SK-N-SH treated with all-trans-retinoic acid at 6 μM for 48 hours (cell line): ENCODE measurements at regions not wholly inside any gene's neighbourhood (a gene's known extent, or its start where the extent isn't known, plus 50 kb on each side); places are given as distances from the start of the nearest gene placed in this dataset.

Experiments used
- ATAC-seq: fragments of 200-7000 bp; cut with Tn5 transposase; 3 replicates; pipeline ENCODE4 v1.9.1; 2020; ENCODE audit warnings: mild to moderate bottlenecking, moderate library complexity
- ARNTL ChIP-seq: fragments of 450-650 bp; formaldehyde crosslinking; IDR thresholded peaks from 2 replicates; pipeline ENCODE4 v1.5.0; 2020; ENCODE audit warnings: low read depth, mild to moderate bottlenecking, moderate library complexity, borderline replicate concordance
- BACH2 ChIP-seq: fragments of 250-450 bp; sonication (Bioruptor Pico); IDR thresholded peaks from 2 replicates; pipeline ENCODE4 v1.9.0; 2021; ENCODE audit warnings: mild to moderate bottlenecking, borderline replicate concordance
- CREB5 ChIP-seq: fragments of 250-450 bp; sonication (Bioruptor Pico); IDR thresholded peaks from 2 replicates; pipeline ENCODE4 v1.5.1; 2020; ENCODE audit warnings: low read depth, mild to moderate bottlenecking, moderate library complexity
- CSDC2 ChIP-seq: fragments of 250-450 bp; sonication (Bioruptor Pico); IDR thresholded peaks from 2 replicates; pipeline ENCODE4 v1.5.0; 2020; ENCODE audit warnings: mild to moderate bottlenecking, moderate library complexity
- ESRRG ChIP-seq: fragments of 250-450 bp; sonication (Bioruptor Pico); IDR thresholded peaks from 2 replicates; pipeline ENCODE4 v1.6.1; 2021; ENCODE audit warnings: mild to moderate bottlenecking
- GLIS3 ChIP-seq: fragments of 250-450 bp; sonication (Bioruptor Pico); IDR thresholded peaks from 2 replicates; pipeline ENCODE4 v1.5.0; 2020; ENCODE audit warnings: mild to moderate bottlenecking, moderate library complexity
- ISL1 ChIP-seq: fragments of 250-450 bp; sonication (Bioruptor Pico); IDR thresholded peaks from 2 replicates; pipeline ENCODE4 v2.1.2; 2022; ENCODE audit warnings: mild to moderate bottlenecking, moderate library complexity
- OSR1 ChIP-seq: fragments of 250-450 bp; sonication (Bioruptor Pico); IDR thresholded peaks from 2 replicates; pipeline ENCODE4 v1.8.0; 2022; ENCODE audit warnings: moderate library complexity, mild to moderate bottlenecking, inconsistent platforms
- PATZ1 ChIP-seq: fragments of 250-450 bp; sonication (Bioruptor Pico); IDR thresholded peaks from 2 replicates; pipeline ENCODE4 v1.8.0; 2020; ENCODE audit warnings: mild to moderate bottlenecking, moderate library complexity, borderline replicate concordance
- POU6F1 ChIP-seq: fragments of 250-450 bp; sonication (Bioruptor Pico); IDR thresholded peaks from 2 replicates; pipeline ENCODE4 v1.8.0; 2021; ENCODE audit warnings: low read depth, mild to moderate bottlenecking, moderate library complexity, borderline replicate concordance
- PPARA ChIP-seq: fragments of 250-450 bp; sonication (Bioruptor Pico); IDR thresholded peaks from 2 replicates; pipeline ENCODE4 v1.5.0; 2020; ENCODE audit warnings: mild to moderate bottlenecking, borderline replicate concordance
- SNAI2 ChIP-seq: fragments of 250-450 bp; sonication (Bioruptor Pico); IDR thresholded peaks from 2 replicates; pipeline ENCODE4 v1.5.0; 2020; ENCODE audit warnings: mild to moderate bottlenecking, moderate library complexity
- TCF4 ChIP-seq: fragments of 250-450 bp; sonication (Bioruptor Pico); IDR thresholded peaks from 2 replicates; pipeline ENCODE4 v1.8.0; 2021; ENCODE audit warnings: mild to moderate bottlenecking, moderate library complexity, borderline replicate concordance
- TOX ChIP-seq: fragments of 250-450 bp; sonication (Bioruptor Pico); IDR thresholded peaks from 2 replicates; pipeline ENCODE4 v1.8.0; 2021; ENCODE audit warnings: mild to moderate bottlenecking, moderate library complexity, borderline replicate concordance
- ZC3H10 ChIP-seq: fragments of 250-450 bp; sonication (Bioruptor Pico); IDR thresholded peaks from 2 replicates; pipeline ENCODE4 v1.5.1; 2021; ENCODE audit warnings: mild to moderate bottlenecking, moderate library complexity
- ZFP3 ChIP-seq: fragments of 250-450 bp; sonication (Bioruptor Pico); IDR thresholded peaks from 2 replicates; pipeline ENCODE4 v1.5.0; 2020; ENCODE audit warnings: mild to moderate bottlenecking, moderate library complexity
- ZFP30 ChIP-seq: fragments of 450-650 bp; formaldehyde crosslinking; IDR thresholded peaks from 2 replicates; pipeline ENCODE4 v1.5.0; 2022; ENCODE audit warnings: mild to moderate bottlenecking, moderate library complexity
- ZNF565 ChIP-seq: fragments of 450-650 bp; formaldehyde crosslinking; conservative IDR thresholded peaks from 2 replicates; pipeline ENCODE4 v1.5.0; 2020; ENCODE audit warnings: low read depth, mild to moderate bottlenecking, moderate library complexity
- ZNF70 ChIP-seq: fragments of 450-650 bp; formaldehyde crosslinking; IDR thresholded peaks from 2 replicates; pipeline ENCODE4 v1.5.0; 2020; ENCODE audit warnings: mild to moderate bottlenecking, moderate library complexity
- ZNF8 ChIP-seq: fragments of 450-650 bp; formaldehyde crosslinking; IDR thresholded peaks from 2 replicates; pipeline ENCODE4 v1.5.0; 2020; ENCODE audit warnings: mild to moderate bottlenecking, moderate library complexity
- TF ChIP-seq, protein P1 (sequence below): fragments of 250-450 bp; sonication (Bioruptor Pico); IDR thresholded peaks from 2 replicates; pipeline ENCODE4 v1.5.0; 2020; ENCODE audit warnings: mild to moderate bottlenecking, moderate library complexity

DNA sequence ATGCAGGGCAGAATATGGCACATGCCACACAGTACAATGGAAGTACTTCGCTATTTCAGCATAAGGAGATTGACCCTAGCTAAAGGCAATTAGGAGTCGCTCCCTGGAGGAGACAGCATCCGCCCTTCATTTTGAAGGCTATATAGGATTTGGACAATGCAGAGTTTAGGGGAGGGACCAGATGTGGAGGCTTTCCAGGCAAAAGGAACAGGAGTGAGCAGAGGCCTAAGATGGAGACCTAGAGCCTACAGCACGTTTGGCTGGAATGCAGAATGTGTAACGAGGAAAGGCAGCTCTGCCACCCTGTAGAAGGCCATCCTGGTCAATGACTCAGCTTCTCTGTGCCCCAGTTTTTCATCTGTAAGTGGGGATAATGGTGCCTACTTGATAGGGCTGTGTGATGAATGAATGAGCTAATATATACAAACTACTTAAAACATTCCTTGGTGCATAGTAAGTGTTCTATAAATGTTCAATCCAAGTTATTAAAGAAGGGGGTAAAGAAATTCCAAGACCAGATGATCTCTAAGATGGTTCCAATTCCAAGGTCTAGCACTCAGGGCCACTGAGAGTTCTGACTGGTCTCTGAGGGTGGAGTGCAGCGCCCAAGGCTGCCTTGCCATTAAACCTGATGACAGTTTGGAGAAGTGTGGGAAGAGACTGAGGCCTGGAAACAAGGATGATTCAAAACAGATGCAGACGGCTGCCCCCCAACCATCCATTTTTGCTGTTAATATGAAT is 54.3 kb upstream of the FRMD6 start:
- peak; percentile 78 for ATAC-seq
- TF ChIP-seq TOX (CRISPR knock-in tag): no peak
- no peak for TF ChIP-seq POU6F1 (CRISPR knock-in tag)
- TF ChIP-seq PPARA (CRISPR knock-in tag): no peak
- TF ChIP-seq ZNF565 (CRISPR knock-in tag): no peak
- TF ChIP-seq ZFP30 (CRISPR knock-in tag): no peak
- TF ChIP-seq, protein P1, sequence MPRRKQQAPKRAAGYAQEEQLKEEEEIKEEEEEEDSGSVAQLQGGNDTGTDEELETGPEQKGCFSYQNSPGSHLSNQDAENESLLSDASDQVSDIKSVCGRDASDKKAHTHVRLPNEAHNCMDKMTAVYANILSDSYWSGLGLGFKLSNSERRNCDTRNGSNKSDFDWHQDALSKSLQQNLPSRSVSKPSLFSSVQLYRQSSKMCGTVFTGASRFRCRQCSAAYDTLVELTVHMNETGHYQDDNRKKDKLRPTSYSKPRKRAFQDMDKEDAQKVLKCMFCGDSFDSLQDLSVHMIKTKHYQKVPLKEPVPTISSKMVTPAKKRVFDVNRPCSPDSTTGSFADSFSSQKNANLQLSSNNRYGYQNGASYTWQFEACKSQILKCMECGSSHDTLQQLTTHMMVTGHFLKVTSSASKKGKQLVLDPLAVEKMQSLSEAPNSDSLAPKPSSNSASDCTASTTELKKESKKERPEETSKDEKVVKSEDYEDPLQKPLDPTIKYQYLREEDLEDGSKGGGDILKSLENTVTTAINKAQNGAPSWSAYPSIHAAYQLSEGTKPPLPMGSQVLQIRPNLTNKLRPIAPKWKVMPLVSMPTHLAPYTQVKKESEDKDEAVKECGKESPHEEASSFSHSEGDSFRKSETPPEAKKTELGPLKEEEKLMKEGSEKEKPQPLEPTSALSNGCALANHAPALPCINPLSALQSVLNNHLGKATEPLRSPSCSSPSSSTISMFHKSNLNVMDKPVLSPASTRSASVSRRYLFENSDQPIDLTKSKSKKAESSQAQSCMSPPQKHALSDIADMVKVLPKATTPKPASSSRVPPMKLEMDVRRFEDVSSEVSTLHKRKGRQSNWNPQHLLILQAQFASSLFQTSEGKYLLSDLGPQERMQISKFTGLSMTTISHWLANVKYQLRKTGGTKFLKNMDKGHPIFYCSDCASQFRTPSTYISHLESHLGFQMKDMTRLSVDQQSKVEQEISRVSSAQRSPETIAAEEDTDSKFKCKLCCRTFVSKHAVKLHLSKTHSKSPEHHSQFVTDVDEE (CRISPR knock-in tag): no peak
- TF ChIP-seq OSR1: no peak
- TF ChIP-seq ARNTL (CRISPR knock-in tag): no peak
- TF ChIP-seq ISL1: no peak
- no peak for TF ChIP-seq ZNF8 (CRISPR knock-in tag)
- no peak for TF ChIP-seq ZFP3 (CRISPR knock-in tag)
- TF ChIP-seq ZC3H10 (CRISPR knock-in tag): no peak
- no peak for TF ChIP-seq GLIS3 (CRISPR knock-in tag)
- TF ChIP-seq ZNF70 (CRISPR knock-in tag): no peak
- TF ChIP-seq ESRRG: no peak
- TF ChIP-seq PATZ1 (CRISPR knock-in tag): no peak
- TF ChIP-seq CREB5 (CRISPR knock-in tag): no peak
- TF ChIP-seq SNAI2 (CRISPR knock-in tag): no peak
- TF ChIP-seq TCF4 (CRISPR knock-in tag): no peak
- TF ChIP-seq CSDC2 (CRISPR knock-in tag): no peak

DNA sequence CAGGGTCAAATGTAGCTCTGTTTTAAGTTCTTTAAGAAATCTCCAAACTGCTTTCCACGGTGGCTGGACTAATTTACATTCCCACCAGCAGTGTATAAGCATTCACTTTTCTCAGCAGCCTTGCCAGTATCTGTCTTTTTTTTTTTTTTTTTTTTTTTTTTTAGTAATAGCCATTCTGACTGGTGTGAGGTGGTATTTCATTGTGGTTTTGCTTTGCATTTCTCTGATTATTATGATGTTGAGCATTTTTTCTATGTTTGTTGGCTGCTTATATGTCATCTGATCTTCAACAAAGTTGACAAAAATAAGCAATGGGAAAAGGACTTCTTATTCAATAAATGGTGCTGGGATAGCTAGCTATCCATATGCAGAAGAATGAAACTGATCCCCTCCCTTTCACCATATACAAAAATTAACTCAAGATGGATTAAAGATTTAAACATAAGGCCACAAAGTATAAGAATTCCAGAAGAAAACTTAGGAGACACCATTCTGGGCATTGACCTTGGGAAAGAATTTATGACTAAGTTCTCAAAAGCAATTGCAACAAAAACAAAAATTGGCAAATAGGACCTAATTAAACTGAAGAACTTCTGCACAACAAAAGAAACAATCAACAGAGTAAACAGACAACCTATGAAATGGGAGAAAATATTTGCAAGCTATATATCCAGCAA is 52.6 kb upstream of the FRMD6 start:
- peak; percentile 57 for ATAC-seq

DNA sequence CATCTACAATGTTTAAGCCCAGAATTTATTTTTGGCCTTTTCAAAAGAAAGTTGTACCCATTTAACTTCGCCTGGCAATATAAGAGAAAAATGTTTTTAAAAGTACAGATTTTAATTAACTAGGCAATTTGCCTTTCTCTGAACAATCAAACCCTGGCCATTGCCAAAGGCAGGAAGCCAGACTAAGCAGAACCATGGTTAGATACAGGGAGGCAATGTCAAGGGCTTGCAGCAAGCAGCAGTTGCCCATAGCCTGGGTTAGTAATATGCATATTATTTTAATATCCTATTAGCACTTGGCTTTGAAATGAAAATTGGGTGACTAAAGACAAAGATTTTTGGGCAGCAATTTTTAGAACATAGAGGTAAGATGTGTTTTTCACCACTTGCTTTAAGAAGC is 51.1 kb upstream of the FRMD6 start:
- ATAC-seq: no peak
- no peak for TF ChIP-seq CREB5 (CRISPR knock-in tag)
- no peak for TF ChIP-seq ZNF8 (CRISPR knock-in tag)
- no peak for TF ChIP-seq ZNF565 (CRISPR knock-in tag)
- no peak for TF ChIP-seq TCF4 (CRISPR knock-in tag)
- TF ChIP-seq PPARA (CRISPR knock-in tag): no peak
- TF ChIP-seq ZFP30 (CRISPR knock-in tag): no peak
- TF ChIP-seq ZFP3 (CRISPR knock-in tag): no peak
- TF ChIP-seq, protein P1 (CRISPR knock-in tag): no peak
- TF ChIP-seq ZC3H10 (CRISPR knock-in tag): no peak
- TF ChIP-seq TOX (CRISPR knock-in tag): no peak
- no peak for TF ChIP-seq POU6F1 (CRISPR knock-in tag)
- no peak for TF ChIP-seq SNAI2 (CRISPR knock-in tag)
- no peak for TF ChIP-seq ARNTL (CRISPR knock-in tag)
- TF ChIP-seq ESRRG: no peak
- TF ChIP-seq ZNF70 (CRISPR knock-in tag): no peak
- TF ChIP-seq OSR1: no peak
- TF ChIP-seq BACH2 (CRISPR knock-in tag): no peak
